HG02852 (cell line): ENCODE measurements at regions not wholly inside any gene's neighbourhood (a gene's known extent, or its start where the extent isn't known, plus 50 kb on each side); places are given as distances from the start of the nearest gene placed in this dataset.

Source experiments
- ATAC-seq: cut with Tn5 transposase; IDR thresholded peaks from one replicate; pipeline ENCODE4 v1.9.1; 2021; ENCODE audit warnings: mild to moderate bottlenecking, moderate library complexity; ENCODE audit not compliant: unreplicated experiment

DNA sequence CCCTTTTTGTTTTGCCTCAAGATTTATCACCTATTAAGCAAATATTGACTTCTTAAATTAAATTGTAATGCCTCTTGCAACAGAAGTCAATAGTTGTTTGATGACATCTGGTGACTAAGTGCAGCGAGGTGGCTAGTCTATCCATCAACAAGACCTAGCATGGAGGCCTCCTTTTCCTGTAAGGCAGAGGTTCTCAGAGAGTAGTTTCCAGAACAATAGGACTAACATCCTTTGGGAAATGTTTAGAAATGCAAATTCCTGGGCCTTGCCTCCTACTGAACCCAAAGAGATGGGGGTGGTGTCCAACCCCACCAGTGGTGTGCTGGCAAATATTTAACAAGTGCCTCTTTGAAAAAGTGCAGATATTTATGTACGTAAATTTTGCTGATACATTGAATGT lies 143.7 kb downstream of the SCP2D1 start:
- ATAC-seq = no peak

DNA sequence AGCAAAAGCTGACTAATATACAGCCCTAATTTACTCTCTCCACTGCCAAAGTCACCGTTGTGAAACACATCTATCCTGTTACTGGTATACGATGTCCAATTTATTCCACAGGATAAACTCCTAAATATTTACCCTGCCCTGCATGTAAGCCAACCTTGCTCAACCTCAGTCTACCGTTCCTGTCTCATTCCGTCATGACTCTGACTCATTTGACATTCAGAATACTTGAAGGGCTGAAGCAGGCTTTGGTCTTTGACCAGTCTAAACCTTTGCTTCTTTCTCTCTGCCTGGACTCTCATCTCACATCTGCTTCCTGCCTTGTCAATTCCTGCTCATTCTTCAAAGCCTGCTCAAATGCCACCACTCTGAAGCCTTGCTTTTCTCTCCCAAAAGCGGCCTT lies 157.5 kb downstream of the SCP2D1 start:
- ATAC-seq = no peak

- no peak for ATAC-seq
Observed at GRCh38 chr20:18971574-18971973, 158.0 kb downstream of the SCP2D1 start.

DNA sequence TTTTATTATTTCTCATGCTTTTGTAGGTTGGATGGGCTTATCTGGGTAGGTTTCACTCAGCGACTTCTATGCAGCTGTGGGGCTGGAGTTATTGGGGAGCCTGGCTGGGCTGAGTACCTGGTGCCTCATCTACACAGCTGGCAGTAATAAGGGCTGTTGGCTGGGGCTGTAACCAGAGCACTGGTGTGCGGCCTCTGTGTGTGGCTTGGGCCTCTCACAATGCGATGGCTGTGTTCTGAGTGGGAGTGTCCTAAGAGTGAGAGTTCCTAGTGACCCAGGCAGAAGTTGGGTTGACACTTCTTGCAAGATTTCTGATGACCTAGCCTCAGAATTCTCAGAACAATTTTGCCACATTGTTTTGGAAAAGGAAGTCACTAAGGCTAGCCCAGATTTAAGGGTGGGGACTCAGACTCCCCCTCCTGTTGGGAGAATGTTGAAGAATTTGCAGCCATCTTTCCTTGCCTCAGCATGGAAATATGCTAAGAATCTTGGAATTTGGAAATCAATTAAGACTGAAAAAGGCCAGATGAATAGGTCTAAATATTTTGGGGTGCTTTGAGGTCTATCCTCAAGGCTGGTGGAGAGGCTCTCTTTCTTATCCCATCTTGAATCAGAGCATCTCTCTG lies 158.8 kb downstream of the SCP2D1 start:
- ATAC-seq = no peak

- ATAC-seq = no peak
Observed at GRCh38 chr20:18973529-18974173, 160.1 kb downstream of the SCP2D1 start.

GRCh38 chr20:18974660-18975059 lies 161.1 kb downstream of the SCP2D1 start:
- no peak for ATAC-seq

GRCh38 chr20:18977441-18977840 lies 163.9 kb downstream of the SCP2D1 start:
- no peak for ATAC-seq

DNA sequence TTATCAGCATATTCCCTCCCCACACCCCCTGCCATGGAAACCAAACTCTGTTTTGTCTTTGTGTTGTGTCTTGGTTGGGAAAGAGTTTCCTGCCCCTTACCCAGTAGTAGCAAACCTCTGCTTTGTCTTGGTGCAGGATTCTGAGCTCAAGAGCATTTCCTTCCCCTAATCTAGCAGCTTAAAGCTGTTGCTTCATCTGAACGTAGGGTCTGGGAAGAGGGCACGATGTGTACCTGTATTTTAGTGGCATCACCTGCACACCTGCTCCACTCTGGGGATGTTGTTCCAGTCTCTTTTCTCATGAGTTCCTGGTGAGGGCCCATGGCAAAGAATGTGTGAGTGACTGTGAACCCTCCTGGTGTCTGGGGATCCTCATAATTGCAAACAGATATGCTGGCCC lies 164.7 kb downstream of the SCP2D1 start:
- no peak for ATAC-seq

DNA sequence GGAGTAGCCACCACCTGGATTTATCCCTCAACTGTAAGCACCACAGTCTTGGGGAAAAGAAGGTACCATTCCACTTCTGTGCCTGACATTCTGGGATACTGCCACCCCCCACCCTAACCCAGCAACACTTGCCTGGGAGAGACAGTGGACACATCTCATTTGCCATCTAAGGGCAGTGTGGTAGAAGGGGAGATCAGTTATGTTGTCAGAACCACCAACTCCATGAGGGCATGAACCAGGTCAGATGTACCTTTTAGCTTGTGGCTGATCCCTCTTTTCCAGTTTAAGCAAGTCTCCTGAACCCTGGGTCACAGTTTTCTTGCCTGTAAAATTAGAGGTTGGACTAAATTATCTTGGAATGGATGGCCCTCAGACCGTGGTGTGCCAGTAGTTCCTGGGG lies 165.5 kb downstream of the SCP2D1 start:
- ATAC-seq = no peak

GRCh38 chr20:18981962-18982539 lies 168.5 kb downstream of the SCP2D1 start:
- no peak for ATAC-seq

DNA sequence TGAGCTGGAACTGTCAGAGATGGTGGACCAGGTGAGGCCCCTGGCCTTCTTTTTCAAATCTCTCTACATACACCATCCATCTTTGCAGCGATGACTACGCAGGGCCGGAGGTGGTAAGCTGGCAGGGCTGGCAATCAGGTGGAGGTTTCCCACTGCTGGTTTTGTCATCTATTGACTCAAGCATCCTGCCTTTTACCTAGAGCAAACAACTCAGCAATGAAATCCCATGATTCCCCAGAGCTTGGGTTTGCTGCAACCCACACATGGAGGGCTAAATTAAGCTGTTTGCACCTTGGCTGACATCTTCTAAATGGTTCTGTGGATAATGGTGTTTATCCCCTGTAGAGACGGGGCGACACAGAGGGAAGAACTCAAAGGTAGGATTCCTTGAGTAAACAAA lies 170.2 kb downstream of the SCP2D1 start:
- no peak for ATAC-seq

GRCh38 chr20:18984238-18985200 lies 170.9 kb downstream of the SCP2D1 start:
- ATAC-seq = peak; percentile 44

DNA sequence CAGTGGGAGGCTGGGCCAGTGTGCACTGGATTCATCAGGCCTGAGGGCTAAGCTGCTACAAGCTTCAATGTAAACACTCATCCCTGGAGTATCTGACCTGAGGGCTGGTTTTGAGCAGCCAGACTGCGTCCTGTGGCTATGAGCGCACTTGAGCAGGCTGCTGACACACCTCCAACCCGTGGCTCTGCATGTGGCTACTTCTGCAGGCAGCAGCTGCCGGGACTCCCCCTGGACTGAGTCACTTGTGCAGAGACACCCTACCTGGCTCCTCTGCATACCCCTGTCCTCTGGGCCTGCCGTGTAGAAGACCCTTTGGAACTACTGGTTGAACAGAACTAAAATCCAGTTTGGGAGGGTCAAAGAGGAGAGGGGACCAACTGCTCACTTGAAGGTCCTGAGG lies 172.0 kb downstream of the SCP2D1 start:
- no peak for ATAC-seq

DNA sequence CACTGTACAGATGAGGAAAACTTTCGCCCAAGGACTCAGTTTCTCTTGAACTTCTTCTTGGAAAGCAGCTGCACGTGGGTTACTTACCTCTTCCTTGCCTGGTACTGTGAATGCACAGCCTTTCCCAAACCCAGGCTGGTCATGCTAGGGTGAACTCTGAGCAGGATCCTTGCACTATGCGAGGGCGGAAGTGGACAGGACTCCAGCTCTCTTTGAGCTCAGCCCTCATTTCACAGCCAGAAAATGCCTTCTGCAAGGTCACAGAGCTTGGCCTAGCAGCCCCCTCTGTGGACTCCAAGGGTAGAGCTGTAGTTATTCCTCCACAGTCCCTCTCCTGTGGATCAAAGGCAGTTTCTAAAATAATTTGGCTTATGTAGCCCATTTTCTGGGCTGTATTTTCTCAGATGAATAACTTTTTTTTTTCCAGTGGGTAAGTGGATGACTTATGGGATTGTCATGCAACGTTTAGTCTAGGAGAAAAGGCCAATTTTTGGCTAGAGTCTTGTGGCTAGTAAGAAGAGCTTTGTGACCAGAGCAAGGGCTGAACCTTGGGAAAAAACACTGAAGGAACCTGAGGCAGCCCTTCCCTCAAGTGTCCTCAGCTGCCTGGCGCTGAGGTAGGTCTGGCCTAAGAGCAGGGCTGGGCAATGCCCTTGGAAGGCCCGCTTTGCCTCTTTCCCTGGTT lies 172.7 kb downstream of the SCP2D1 start:
- ATAC-seq = no peak

- no peak for ATAC-seq
Observed at GRCh38 chr20:18986895-18987580, 173.5 kb downstream of the SCP2D1 start.

DNA sequence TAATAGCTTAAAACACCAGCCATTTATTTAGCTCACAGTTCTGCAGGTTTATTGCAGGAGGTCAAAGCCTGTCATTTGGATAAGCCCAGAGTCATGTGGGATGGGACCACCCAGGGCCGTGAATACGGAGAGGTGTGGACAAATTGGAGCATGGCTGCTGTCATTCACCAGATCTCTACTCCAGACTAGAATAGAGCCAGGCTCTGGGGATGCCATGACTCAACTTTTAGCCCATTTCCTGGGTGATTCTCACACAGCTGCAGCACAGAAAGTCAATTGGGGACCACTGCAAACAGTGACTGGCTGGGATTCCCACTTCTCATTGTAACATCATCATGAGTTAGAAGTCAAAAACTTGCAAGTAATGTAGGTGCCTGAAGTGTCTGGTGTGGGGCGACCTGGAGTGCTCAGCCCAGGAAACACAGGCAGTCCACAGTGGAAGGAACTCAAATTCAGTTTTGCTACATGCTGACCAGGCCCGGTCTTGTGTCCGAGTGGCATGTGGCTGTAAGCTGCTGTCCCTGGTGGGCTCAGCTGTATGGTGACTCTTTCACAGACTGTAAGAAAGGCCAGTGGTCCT lies 174.3 kb downstream of the SCP2D1 start:
- ATAC-seq = no peak

- no peak for ATAC-seq
Observed at GRCh38 chr20:18988701-18989100, 175.1 kb downstream of the SCP2D1 start.

DNA sequence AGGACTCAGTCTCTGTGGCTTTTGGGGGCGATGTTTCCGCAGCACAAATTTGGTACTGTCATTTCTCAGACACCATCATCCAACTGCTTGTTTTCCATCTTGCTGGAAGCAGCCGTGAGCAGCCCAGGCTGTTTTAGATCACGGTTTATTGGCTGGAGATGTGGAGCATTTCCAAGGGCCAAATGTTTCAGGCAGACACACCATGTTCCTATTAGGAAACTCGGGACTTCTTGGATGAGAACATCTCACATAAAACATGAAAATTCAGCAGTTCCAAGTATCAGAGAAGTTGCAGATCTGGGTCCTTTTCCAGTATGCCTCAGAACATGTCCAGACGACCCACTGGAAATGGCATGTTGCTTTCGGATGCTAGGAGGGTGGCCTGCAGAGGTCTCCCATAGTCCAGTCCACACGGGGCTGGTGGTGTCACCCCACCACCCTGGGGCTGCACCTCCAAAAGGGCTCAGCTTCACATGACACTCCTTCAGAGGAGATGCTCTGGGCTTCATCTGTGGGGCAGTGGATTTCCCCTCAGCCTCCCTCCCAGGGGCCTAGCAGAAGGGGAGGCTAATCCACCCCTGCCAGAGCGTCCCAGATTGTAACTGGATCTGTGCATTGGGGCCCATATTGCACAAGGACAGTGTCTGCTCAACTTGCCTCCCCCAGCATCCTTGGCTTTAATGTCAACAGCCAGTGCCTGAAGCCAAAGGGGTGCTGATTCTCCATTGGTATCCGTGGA lies 176.3 kb downstream of the SCP2D1 start:
- ATAC-seq = no peak

DNA sequence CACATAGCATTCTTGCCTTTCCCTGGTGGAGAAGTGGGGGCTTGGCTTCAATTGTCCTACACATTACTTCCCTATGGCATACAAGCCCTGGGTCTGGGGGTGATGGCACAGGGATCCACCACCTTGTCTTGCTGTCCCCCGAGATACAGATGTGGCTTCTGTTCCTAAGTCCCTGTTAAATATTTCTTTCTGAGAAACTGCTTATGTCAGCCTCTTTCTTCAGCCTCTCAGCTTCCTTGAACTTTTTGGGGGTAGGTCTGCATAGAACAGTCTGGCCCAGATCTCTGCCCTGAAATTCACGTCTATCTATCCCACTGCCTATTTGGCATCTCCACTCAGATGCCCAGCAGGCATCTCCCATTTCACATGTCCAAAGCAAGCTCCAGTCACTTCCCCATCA lies 177.4 kb downstream of the SCP2D1 start:
- no peak for ATAC-seq
